GM12878 (cell line): ENCODE measurements at regions not wholly inside any gene's neighbourhood (a gene's known extent, or its start where the extent isn't known, plus 50 kb on each side); places are given as distances from the start of the nearest gene placed in this dataset.

Experiments
- ATAC-seq: fragments of 200-7000 bp; cut with Tn5 transposase; 3 replicates; pipeline ENCODE4 v1.9.1; 2020; ENCODE audit warnings: mild to moderate bottlenecking, moderate library complexity
- BruUV-seq: library from RNA; stranded (reverse); fragments of 400-500 nt; replicated peaks from 2 replicates; lab custom pipeline; 2021; lab: Mats Ljungman, UMichigan
- CTCF ChIA-PET: fragments of 300-600 bp; sonication (Branson Sonifier 250); formaldehyde crosslinking; extraction: SDS; loops from one replicate; lab custom pipeline; 2021; ENCODE audit warnings: inconsistent platforms; lab: Yijun Ruan, JAX
- POLR2A ChIA-PET: fragments of 350-600 bp; formaldehyde crosslinking; extraction: SDS; loops from one replicate; lab custom pipeline; 2021; ENCODE audit warnings: inconsistent platforms; lab: Charles Lee
- RAD21 ChIA-PET: fragments of 300-600 bp; sonication (Branson Sonifier 250); formaldehyde crosslinking; loops from one replicate; lab custom pipeline; 2023; ENCODE audit warnings: antibody characterized with exemption; ENCODE audit not compliant: unreplicated experiment; lab: Charles Lee
- SMC1A ChIA-PET: fragments of 300-600 bp; sonication (Branson Sonifier 250); formaldehyde crosslinking; loops from one replicate; lab custom pipeline; 2023; ENCODE audit not compliant: unreplicated experiment, uncharacterized antibody; lab: Charles Lee
- DNase-seq: peaks from one replicate; pipeline ENCODE4 v3.0.0-alpha.2; 2011; ENCODE audit warnings: low read depth, low spot score
- FAIRE-seq: peaks from 3 replicates; lab custom pipeline; 2011; peaks lifted over from hg19 to GRCh38; lab: Jason Lieb, UNC
- H2AFZ ChIP-seq: 2 replicates; pipeline ENCODE4 v1.6.0; 2011; ENCODE audit warnings: low read depth, low read length, control low read depth; ENCODE audit not compliant: control insufficient read depth
- H3K27ac ChIP-seq: 2 replicates; pipeline ENCODE4 v1.5.1; 2011; ENCODE audit warnings: control low read depth; ENCODE audit not compliant: control insufficient read depth, insufficient read depth
- H3K27me3 ChIP-seq, 2 experiments: replicated peaks in 1 of 2; 2 replicates each; pipeline versions ENCODE4 v1.6.0 to v1.6.1; 2011; ENCODE audit warnings: low read length in 1 of 2; ENCODE audit not compliant: control insufficient read depth in 2 of 2, insufficient read depth in 2 of 2
- H3K36me3 ChIP-seq, 2 experiments: 2 replicates each; pipeline ENCODE4 v1.5.1; 2011; ENCODE audit warnings: low read length in 1 of 2; ENCODE audit not compliant: control insufficient read depth in 2 of 2, insufficient read depth in 2 of 2
- H3K4me1 ChIP-seq: 2 replicates; pipeline ENCODE4 v1.6.1; 2011; ENCODE audit warnings: mild to moderate bottlenecking, low read length, moderate library complexity, mixed read lengths; ENCODE audit not compliant: control insufficient read depth, insufficient read depth
- H3K4me2 ChIP-seq: 2 replicates; pipeline ENCODE4 v1.6.0; 2011; ENCODE audit warnings: control low read depth; ENCODE audit not compliant: control insufficient read depth, insufficient read depth
- H3K4me3 ChIP-seq: fragments of 200-600 bp; sonication (generic); 2 replicates; pipeline ENCODE4 v1.5.1; 2016
- H3K79me2 ChIP-seq: 2 replicates; pipeline ENCODE4 v1.6.0; 2011; ENCODE audit warnings: low read length; ENCODE audit not compliant: control insufficient read depth, insufficient read depth
- H3K9ac ChIP-seq: 2 replicates; pipeline ENCODE4 v1.8.0; 2011; ENCODE audit warnings: low read length, control low read depth, mixed read lengths; ENCODE audit not compliant: control insufficient read depth, insufficient read depth
- H3K9me3 ChIP-seq: replicated peaks from 3 replicates; pipeline ENCODE4 v1.5.1; 2011; ENCODE audit warnings: mild to moderate bottlenecking, low read length; ENCODE audit not compliant: control insufficient read depth, insufficient read depth
- H4K20me1 ChIP-seq: 2 replicates; pipeline ENCODE4 v1.6.0; 2011; ENCODE audit not compliant: control insufficient read depth, insufficient read depth
- BMI1 ChIP-seq: fragments of 450-650 bp; IDR thresholded peaks from 2 replicates; pipeline ENCODE4 v1.6.1; 2016; ENCODE audit warnings: mild to moderate bottlenecking, moderate library complexity, borderline replicate concordance
- ESRRA ChIP-seq: IDR thresholded peaks from 2 replicates; pipeline ENCODE4 v1.6.1; 2012; ENCODE audit warnings: mild to moderate bottlenecking, low read length, improper control_type of control experiment
- GABPA ChIP-seq: IDR thresholded peaks from 2 replicates; pipeline ENCODE4 v1.6.1; 2014; ENCODE audit warnings: antibody characterized with exemption, low read depth, mild to moderate bottlenecking, inconsistent platforms
- JUNB ChIP-seq: IDR thresholded peaks from 2 replicates; pipeline ENCODE4 v1.6.1; 2016; ENCODE audit warnings: antibody characterized with exemption, mild to moderate bottlenecking
- SKIL ChIP-seq: fragments of 450-650 bp; IDR thresholded peaks from 2 replicates; pipeline ENCODE4 v1.6.1; 2017; ENCODE audit warnings: mild to moderate bottlenecking, low read depth, inconsistent platforms; ENCODE audit not compliant: poor library complexity, severe bottlenecking
- SREBF2 ChIP-seq: IDR thresholded peaks from 2 replicates; pipeline ENCODE4 v1.6.1; 2012; ENCODE audit warnings: mild to moderate bottlenecking, low read length
- STAT3 ChIP-seq: IDR thresholded peaks from 2 replicates; pipeline ENCODE4 v1.6.1; 2011; ENCODE audit warnings: low read depth, low read length, improper control_type of control experiment
- TAF1 ChIP-seq: IDR thresholded peaks from 2 replicates; pipeline ENCODE4 v1.6.1; 2011; ENCODE audit warnings: mild to moderate bottlenecking, low read depth, low read length, borderline replicate concordance
- ZBTB11 ChIP-seq: fragments of 450-650 bp; formaldehyde crosslinking; IDR thresholded peaks from 2 replicates; pipeline ENCODE4 v1.5.0; 2022; ENCODE audit warnings: mild to moderate bottlenecking, missing genetic modification characterization
- WGBS: methylation state at CpG from one replicate; pipeline ENCODE4 v1.1.6; 2016; ENCODE audit warnings: low lambda C conversion rate; ENCODE audit not compliant: insufficient replicate concordance, insufficient coverage; ENCODE audit errors: missing lambda C conversion rate; 5-methylcytosine and 5-hydroxymethylcytosine counted together
- in situ Hi-C: fragments of 300-500 bp; cut with MboI; formaldehyde crosslinking; loops from 9 replicates; pipeline ENCODE4 v1.14.3; 2018; ENCODE audit warnings: mixed read lengths
- intact Hi-C: fragments of 100-400 bp; cut with micrococcal nuclease; formaldehyde crosslinking; loops from one replicate; pipeline ENCODE4 v1.14.2; 2022; ENCODE audit not compliant: unreplicated experiment
- TF ChIP-seq, protein P1 (sequence below): fragments of 450-650 bp; formaldehyde crosslinking; IDR thresholded peaks from 2 replicates; pipeline ENCODE4 v1.4.0; 2020; ENCODE audit warnings: mild to moderate bottlenecking, moderate library complexity

- ChIA-PET CTCF (no interaction called here), RAD21 (no interaction called here), SMC1A (interaction anchor here (0.9 kb wide), 1 partner anchor 75 kb away, joined by 3 read pairs; no protein-coding TSS in a partner anchor), POLR2A (no interaction called here)
- H3K4me1 ChIP-seq = no peaks in the 10 kb centered on the region
- no peaks in the 10 kb centered on the region for H3K79me2 ChIP-seq
- DNase-seq (no peak), FAIRE-seq (no peak), ATAC-seq (no peak)
- BruUV-seq = no TSS peak
- H3K4me3 ChIP-seq = no peak overlapping the region
- no peak overlapping the region for H3K9ac ChIP-seq
- no peaks in the 10 kb centered on the region for H3K36me3 ChIP-seq
- intact Hi-C loops (no loop called here), in situ Hi-C loops (no loop called here)
- WGBS = 38% methylated on average over 3 of the region's 3 CpGs
- no peaks in the 10 kb centered on the region for H3K27me3 ChIP-seq
- H4K20me1 ChIP-seq = no peaks in the 10 kb centered on the region
- H3K4me2 ChIP-seq = no peak overlapping the region
- TF ChIP-seq, protein P1, sequence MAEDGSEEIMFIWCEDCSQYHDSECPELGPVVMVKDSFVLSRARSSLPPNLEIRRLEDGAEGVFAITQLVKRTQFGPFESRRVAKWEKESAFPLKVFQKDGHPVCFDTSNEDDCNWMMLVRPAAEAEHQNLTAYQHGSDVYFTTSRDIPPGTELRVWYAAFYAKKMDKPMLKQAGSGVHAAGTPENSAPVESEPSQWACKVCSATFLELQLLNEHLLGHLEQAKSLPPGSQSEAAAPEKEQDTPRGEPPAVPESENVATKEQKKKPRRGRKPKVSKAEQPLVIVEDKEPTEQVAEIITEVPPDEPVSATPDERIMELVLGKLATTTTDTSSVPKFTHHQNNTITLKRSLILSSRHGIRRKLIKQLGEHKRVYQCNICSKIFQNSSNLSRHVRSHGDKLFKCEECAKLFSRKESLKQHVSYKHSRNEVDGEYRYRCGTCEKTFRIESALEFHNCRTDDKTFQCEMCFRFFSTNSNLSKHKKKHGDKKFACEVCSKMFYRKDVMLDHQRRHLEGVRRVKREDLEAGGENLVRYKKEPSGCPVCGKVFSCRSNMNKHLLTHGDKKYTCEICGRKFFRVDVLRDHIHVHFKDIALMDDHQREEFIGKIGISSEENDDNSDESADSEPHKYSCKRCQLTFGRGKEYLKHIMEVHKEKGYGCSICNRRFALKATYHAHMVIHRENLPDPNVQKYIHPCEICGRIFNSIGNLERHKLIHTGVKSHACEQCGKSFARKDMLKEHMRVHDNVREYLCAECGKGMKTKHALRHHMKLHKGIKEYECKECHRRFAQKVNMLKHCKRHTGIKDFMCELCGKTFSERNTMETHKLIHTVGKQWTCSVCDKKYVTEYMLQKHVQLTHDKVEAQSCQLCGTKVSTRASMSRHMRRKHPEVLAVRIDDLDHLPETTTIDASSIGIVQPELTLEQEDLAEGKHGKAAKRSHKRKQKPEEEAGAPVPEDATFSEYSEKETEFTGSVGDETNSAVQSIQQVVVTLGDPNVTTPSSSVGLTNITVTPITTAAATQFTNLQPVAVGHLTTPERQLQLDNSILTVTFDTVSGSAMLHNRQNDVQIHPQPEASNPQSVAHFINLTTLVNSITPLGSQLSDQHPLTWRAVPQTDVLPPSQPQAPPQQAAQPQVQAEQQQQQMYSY = no peak
- TF ChIP-seq TAF1 (no peak), ESRRA (no peak), SREBF2 (no peak), JUNB (no peak), GABPA (no peak), ZBTB11 (no peak), SKIL (no peak), STAT3 (no peak), BMI1 (no peak)
- no peaks in the 10 kb centered on the region for H3K9me3 ChIP-seq
- H3K27ac ChIP-seq = no peak overlapping the region
- no peak overlapping the region for H2AFZ ChIP-seq
Observed at GRCh38 chr5:86951761-86952160, 315.9 kb upstream of the RASA1 start.
